Ishikawa (cell line): ENCODE measurements at regions not wholly inside any gene's neighbourhood (a gene's known extent, or its start where the extent isn't known, plus 50 kb on each side); places are given as distances from the start of the nearest gene placed in this dataset.

Experiments used
- CEBPB ChIP-seq: IDR thresholded peaks from 2 replicates; pipeline ENCODE4 v1.6.1; 2012
- CREB1 ChIP-seq: IDR thresholded peaks from 2 replicates; pipeline ENCODE4 v1.6.1; 2012; ENCODE audit warnings: low read depth
- EGR1 ChIP-seq: IDR thresholded peaks from 2 replicates; pipeline ENCODE4 v1.6.1; 2012
- EP300 ChIP-seq: IDR thresholded peaks from 2 replicates; pipeline ENCODE4 v1.6.1; 2012; ENCODE audit warnings: borderline replicate concordance
- FOXM1 ChIP-seq: IDR thresholded peaks from 2 replicates; pipeline ENCODE4 v1.6.1; 2012; ENCODE audit warnings: low read depth, borderline replicate concordance
- MAX ChIP-seq: IDR thresholded peaks from 2 replicates; pipeline ENCODE4 v1.6.1; 2012
- NFIC ChIP-seq: IDR thresholded peaks from 2 replicates; pipeline ENCODE4 v1.6.1; 2012
- RAD21 ChIP-seq: IDR thresholded peaks from 2 replicates; pipeline ENCODE4 v1.6.1; 2012; ENCODE audit warnings: low read depth
- REST ChIP-seq: IDR thresholded peaks from 2 replicates; pipeline ENCODE4 v1.6.1; 2012; ENCODE audit warnings: low read depth, mild to moderate bottlenecking
- TAF1 ChIP-seq: IDR thresholded peaks from 2 replicates; pipeline ENCODE4 v1.6.1; 2012; ENCODE audit warnings: low read depth, mild to moderate bottlenecking
- TCF12 ChIP-seq: IDR thresholded peaks from 2 replicates; pipeline ENCODE4 v1.6.1; 2012; ENCODE audit warnings: low read depth
- TEAD4 ChIP-seq: IDR thresholded peaks from 2 replicates; pipeline ENCODE4 v1.6.1; 2012
- YY1 ChIP-seq: IDR thresholded peaks from 2 replicates; pipeline ENCODE4 v1.6.1; 2012; ENCODE audit warnings: low read depth
- ZBTB7A ChIP-seq: IDR thresholded peaks from 2 replicates; pipeline ENCODE4 v1.6.1; 2012; ENCODE audit warnings: low read depth
- TF ChIP-seq, protein P1 (sequence below): IDR thresholded peaks from 2 replicates; pipeline ENCODE4 v1.6.1; 2012

DNA sequence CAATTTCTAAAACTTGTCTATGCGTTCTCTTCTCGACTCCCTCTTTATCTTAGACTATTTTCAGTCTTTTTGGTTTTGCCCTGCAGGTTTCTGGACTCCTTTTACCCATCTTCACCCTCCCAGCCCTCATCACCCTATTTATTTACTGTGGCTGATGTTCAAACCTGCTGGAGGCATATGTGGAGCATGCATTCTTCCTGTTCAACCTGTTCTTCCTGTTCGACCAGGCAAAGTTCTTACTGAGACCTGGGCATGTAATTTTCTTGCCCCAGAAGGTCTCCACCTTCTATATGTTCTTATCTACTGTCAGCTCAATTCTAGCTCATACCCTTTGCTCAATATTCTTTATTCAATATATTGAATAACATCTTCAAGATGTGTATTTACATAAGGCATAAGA is 69.4 kb upstream of the AGA start:
- TF ChIP-seq MAX = peak; percentile 80
- no peak for TF ChIP-seq NFIC
- TF ChIP-seq TCF12 = 0 out of 2 replicates have a peak, but pooled peaks have one; percentile 21
- TF ChIP-seq RAD21 = peak; percentile 4; the same call in 1 of the 2 replicates

DNA sequence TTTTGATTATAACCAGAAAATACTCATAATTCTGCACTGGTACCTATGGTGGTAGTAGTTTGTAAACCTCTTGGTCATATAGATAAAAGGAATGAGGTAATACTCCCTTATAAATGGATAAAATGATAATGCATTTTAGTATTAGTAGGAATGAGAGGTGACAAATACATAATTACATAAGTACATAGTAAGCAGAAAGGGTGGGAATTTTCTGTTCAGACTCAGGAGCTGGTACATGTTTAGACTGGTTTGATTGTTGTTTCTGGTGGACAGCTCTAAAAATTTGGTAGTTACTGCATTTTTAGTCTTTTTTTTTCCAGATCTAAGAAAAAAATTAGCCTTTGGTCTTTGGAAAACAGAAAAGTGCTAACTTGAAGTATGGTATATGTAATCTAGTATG is 70.4 kb upstream of the AGA start:
- TF ChIP-seq CREB1 (no peak), EGR1 (no peak), NFIC (no peak), FOXM1 (no peak), CEBPB (no peak), MAX (no peak), YY1 (no peak), ZBTB7A (no peak), RAD21 (no peak), TAF1 (no peak), TCF12 (no peak), TEAD4 (no peak), REST (no peak), EP300 (no peak)
- TF ChIP-seq, protein P1, sequence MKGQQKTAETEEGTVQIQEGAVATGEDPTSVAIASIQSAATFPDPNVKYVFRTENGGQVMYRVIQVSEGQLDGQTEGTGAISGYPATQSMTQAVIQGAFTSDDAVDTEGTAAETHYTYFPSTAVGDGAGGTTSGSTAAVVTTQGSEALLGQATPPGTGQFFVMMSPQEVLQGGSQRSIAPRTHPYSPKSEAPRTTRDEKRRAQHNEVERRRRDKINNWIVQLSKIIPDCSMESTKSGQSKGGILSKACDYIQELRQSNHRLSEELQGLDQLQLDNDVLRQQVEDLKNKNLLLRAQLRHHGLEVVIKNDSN = no peak

DNA sequence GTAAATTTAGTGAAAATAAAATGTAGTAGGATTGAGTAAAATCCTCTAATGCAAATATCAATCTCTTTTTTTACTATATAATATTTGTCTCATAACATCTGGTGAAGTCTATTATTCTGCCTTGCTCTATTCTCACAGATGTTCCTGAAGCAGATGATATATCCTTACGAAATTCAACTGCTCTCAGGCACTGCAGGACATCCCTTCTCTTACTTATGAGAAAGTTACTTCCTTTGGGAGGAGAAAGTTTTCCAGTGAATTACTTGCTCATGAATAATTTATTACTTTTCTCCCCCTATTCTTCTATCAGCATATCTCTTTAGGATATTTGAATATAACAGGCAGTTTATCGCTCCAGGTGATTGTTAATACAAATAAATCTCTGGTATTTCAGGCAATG is 75.6 kb upstream of the AGA start:
- TF ChIP-seq YY1 (no peak), CEBPB (no peak), TCF12 (no peak), CREB1 (no peak), TEAD4 (no peak), NFIC (no peak), FOXM1 (no peak), EGR1 (no peak), ZBTB7A (no peak), MAX (no peak), EP300 (no peak), TAF1 (no peak), RAD21 (no peak), REST (no peak)
- TF ChIP-seq, protein P1 = no peak

DNA sequence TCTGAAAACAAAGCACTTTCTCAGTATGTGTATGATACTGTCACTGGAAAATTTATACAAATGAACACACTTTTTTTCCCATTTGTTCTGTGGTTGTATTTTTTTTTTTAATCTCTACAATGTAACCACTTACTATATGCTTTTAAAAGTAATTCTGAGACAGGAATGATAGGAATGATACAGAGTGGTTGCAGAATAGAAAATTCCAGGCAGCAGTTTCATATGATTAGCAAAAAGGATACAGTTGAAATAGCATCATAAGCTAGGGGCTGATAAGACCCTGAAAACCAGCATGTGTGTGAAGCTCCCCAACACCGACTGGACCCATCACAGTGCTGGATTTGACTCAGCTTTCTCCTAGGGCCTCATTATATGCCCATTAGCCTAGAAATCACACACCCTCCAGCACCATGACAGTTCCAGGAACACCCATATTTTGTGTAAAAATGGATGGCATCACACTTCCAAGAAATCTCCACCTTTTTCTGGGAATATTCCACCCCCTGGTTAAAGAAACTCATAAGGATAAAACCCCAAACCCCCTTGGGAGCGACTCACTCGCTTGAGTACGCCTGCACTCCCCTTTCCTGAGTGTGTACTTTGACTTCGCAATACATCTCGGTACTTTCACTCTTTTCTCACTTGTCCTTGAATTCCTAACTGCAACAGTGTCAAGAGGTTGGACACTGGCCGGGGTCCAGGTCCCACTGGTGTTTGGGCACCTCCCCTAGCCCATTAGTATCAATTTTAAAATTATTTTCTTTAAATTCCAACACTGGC is 77.4 kb upstream of the AGA start:
- TF ChIP-seq NFIC (no peak), FOXM1 (no peak), EGR1 (no peak), CREB1 (no peak)
- TF ChIP-seq, protein P1 = no peak

GRCh38 chr4:177528620-177529019 is 86.4 kb upstream of the AGA start:
- TF ChIP-seq EP300 (no peak), MAX (no peak), TEAD4 (no peak), REST (no peak), RAD21 (no peak), FOXM1 (no peak), CREB1 (no peak), NFIC (no peak), CEBPB (no peak), EGR1 (no peak), YY1 (no peak), TAF1 (no peak), TCF12 (no peak), ZBTB7A (no peak)
- TF ChIP-seq, protein P1 = no peak
